Hepatocyte (in vitro differentiated cells): ENCODE measurements at regions not wholly inside any gene's neighbourhood (a gene's known extent, or its start where the extent isn't known, plus 50 kb on each side); places are given as distances from the start of the nearest gene placed in this dataset.

Experiments
- DNase-seq: peaks from one replicate; pipeline ENCODE4 v3.0.0-alpha.2; 2016; ENCODE audit warnings: low spot score
- H2AFZ ChIP-seq: fragments of 200-600 bp; sonication (generic); 2 replicates; pipeline ENCODE4 v1.6.0; 2016; ENCODE audit warnings: antibody characterized with exemption, mild to moderate bottlenecking
- H3K27ac ChIP-seq: fragments of 200-600 bp; sonication (generic); 2 replicates; pipeline ENCODE4 v1.5.1; 2016; ENCODE audit warnings: mild to moderate bottlenecking
- H3K27me3 ChIP-seq: fragments of 200-600 bp; sonication (generic); 2 replicates; pipeline ENCODE4 v1.6.1; 2016
- H3K36me3 ChIP-seq: fragments of 200-600 bp; sonication (generic); replicated peaks from 2 replicates; pipeline ENCODE4 v1.5.1; 2016; ENCODE audit warnings: low read depth; ENCODE audit not compliant: insufficient read depth
- H3K4me1 ChIP-seq: fragments of 200-600 bp; sonication (generic); 2 replicates; pipeline ENCODE4 v1.5.1; 2016; ENCODE audit warnings: mild to moderate bottlenecking, moderate library complexity; ENCODE audit not compliant: insufficient read depth
- H3K4me2 ChIP-seq: fragments of 200-600 bp; sonication (generic); 2 replicates; pipeline ENCODE4 v1.6.0; 2016
- H3K4me3 ChIP-seq: fragments of 200-600 bp; sonication (generic); 2 replicates; pipeline ENCODE4 v1.5.1; 2016; ENCODE audit warnings: mild to moderate bottlenecking
- H3K79me2 ChIP-seq: fragments of 200-600 bp; sonication (generic); 2 replicates; pipeline ENCODE4 v1.6.0; 2017; ENCODE audit warnings: mild to moderate bottlenecking
- H3K9me2 ChIP-seq: fragments of 200-600 bp; sonication (generic); replicated peaks from 2 replicates; pipeline ENCODE4 v1.6.0; 2017; ENCODE audit warnings: mild to moderate bottlenecking; ENCODE audit not compliant: insufficient read depth
- H3K9me3 ChIP-seq: fragments of 200-600 bp; sonication (generic); 2 replicates; pipeline ENCODE4 v1.5.1; 2016; ENCODE audit warnings: low read depth, mild to moderate bottlenecking
- H4K20me1 ChIP-seq: fragments of 200-600 bp; sonication (generic); 2 replicates; pipeline ENCODE4 v1.6.0; 2016; ENCODE audit warnings: mild to moderate bottlenecking; ENCODE audit not compliant: insufficient read depth, poor library complexity, severe bottlenecking
- EZH2 ChIP-seq: fragments of 200-600 bp; sonication (generic); IDR thresholded peaks from 2 replicates; pipeline ENCODE4 v1.6.1; 2016; ENCODE audit warnings: antibody characterized with exemption, mild to moderate bottlenecking, borderline replicate concordance
- EZH2phosphoT487 ChIP-seq: fragments of 200-600 bp; sonication (generic); IDR thresholded peaks from one replicate; pipeline ENCODE4 v1.6.1; 2018; ENCODE audit warnings: antibody characterized with exemption, mild to moderate bottlenecking, low read depth, moderate library complexity; ENCODE audit not compliant: unreplicated experiment, severe bottlenecking
- WGBS: methylation state at CpG from one replicate; pipeline ENCODE4 v1.1.6; 2016; ENCODE audit warnings: low lambda C conversion rate; ENCODE audit errors: missing lambda C conversion rate; 5-methylcytosine and 5-hydroxymethylcytosine counted together
- TF ChIP-seq, protein P1 (sequence below): fragments of 200-600 bp; sonication (generic); IDR thresholded peaks from 2 replicates; pipeline ENCODE4 v1.5.1; 2016; ENCODE audit warnings: antibody characterized with exemption, mild to moderate bottlenecking; ENCODE audit not compliant: poor library complexity

DNA sequence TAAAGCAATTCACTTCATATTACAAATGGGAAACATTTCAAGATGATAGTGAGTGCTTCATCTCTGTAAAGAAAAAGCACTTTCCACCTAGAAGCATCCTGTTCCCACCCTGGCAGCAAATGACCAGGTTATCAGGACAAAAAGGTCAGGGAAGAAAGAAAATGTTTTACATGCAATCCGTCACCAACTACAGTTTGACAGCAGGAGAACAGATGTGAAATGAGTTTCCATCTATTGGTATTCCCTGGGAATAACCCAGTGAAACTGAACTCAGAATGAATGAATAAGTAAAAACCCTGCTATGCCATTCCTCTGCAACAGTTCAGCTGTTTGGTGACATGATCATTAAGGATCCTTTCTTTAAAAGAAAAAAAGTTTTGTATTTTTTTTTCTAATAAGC lies 67.6 kb downstream of the HTR1A start:
- H3K4me2 ChIP-seq = no peak overlapping the region
- TF ChIP-seq, protein P1, sequence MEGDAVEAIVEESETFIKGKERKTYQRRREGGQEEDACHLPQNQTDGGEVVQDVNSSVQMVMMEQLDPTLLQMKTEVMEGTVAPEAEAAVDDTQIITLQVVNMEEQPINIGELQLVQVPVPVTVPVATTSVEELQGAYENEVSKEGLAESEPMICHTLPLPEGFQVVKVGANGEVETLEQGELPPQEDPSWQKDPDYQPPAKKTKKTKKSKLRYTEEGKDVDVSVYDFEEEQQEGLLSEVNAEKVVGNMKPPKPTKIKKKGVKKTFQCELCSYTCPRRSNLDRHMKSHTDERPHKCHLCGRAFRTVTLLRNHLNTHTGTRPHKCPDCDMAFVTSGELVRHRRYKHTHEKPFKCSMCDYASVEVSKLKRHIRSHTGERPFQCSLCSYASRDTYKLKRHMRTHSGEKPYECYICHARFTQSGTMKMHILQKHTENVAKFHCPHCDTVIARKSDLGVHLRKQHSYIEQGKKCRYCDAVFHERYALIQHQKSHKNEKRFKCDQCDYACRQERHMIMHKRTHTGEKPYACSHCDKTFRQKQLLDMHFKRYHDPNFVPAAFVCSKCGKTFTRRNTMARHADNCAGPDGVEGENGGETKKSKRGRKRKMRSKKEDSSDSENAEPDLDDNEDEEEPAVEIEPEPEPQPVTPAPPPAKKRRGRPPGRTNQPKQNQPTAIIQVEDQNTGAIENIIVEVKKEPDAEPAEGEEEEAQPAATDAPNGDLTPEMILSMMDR = no peak
- TF ChIP-seq EZH2phosphoT487 = no peak
- H3K9me2 ChIP-seq = no peaks in the 10 kb centered on the region
- no peaks in the 10 kb centered on the region for H4K20me1 ChIP-seq
- no peaks in the 10 kb centered on the region for H3K4me1 ChIP-seq
- H3K27me3 ChIP-seq = no peaks in the 10 kb centered on the region
- H3K79me2 ChIP-seq = no peaks in the 10 kb centered on the region
- no peak overlapping the region for H2AFZ ChIP-seq
- H3K9me3 ChIP-seq = no peaks in the 10 kb centered on the region
- no peaks in the 10 kb centered on the region for H3K36me3 ChIP-seq
- no peak overlapping the region for H3K4me3 ChIP-seq
- 70% methylated on average over 1 of the region's 1 CpG for WGBS
- no peak for DNase-seq
- H3K27ac ChIP-seq = no peak overlapping the region

DNA sequence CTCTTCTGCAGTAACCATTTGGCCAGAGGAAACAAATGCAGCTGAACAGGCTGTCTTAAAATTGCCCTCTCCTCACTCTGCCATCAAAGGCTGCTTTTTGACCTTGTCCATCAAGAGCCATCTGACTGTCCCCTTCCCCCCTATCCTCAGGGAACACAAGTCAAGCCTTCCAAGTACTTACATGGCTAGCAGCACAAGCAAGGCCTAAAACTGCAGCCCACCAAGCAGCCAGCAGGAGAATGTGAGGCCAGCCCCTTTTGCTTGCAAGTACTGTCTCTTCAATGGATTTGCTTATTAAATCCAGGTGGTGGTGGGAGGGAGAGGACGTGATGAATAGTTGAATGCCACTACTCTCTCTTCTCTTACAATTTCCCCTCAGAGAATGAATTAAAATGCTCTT lies 83.5 kb downstream of the HTR1A start:
- no peak for DNase-seq
- H3K4me3 ChIP-seq = no peak overlapping the region
- H3K9me3 ChIP-seq = no peaks in the 10 kb centered on the region
- H3K79me2 ChIP-seq = no peaks in the 10 kb centered on the region
- 63% methylated on average over 1 of the region's 1 CpG for WGBS
- H3K27me3 ChIP-seq = no peaks in the 10 kb centered on the region
- H3K4me2 ChIP-seq = no peak overlapping the region
- no peaks in the 10 kb centered on the region for H4K20me1 ChIP-seq
- no peaks in the 10 kb centered on the region for H3K36me3 ChIP-seq
- H3K9me2 ChIP-seq = no peaks in the 10 kb centered on the region
- H3K27ac ChIP-seq = no peak overlapping the region
- TF ChIP-seq EZH2phosphoT487 = no peak
- TF ChIP-seq EZH2 = no peak
- TF ChIP-seq, protein P1 = no peak
- H2AFZ ChIP-seq = no peak overlapping the region
- H3K4me1 ChIP-seq = no peaks in the 10 kb centered on the region

DNA sequence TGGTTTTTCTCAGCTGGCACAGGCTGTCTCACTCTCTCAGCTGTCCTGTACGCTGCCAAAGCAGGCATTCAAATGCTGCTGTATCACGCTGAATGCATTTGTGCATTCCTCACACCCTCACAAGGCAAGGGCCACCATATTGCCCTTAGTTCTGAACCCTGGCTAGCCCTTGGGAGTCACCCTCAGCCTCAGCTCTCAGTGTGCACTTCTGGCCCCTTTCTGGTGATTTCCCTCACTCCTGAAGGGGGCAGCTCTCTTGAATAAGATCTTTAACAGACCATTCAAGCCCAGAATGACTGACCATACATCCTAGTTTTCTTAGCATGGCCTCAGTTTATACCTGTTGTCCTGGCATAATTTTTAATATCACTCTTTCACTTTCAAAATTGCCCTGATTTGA lies 84.3 kb downstream of the HTR1A start:
- no peak for DNase-seq
- H2AFZ ChIP-seq = no peak overlapping the region
- TF ChIP-seq, protein P1 = no peak
- no peak for TF ChIP-seq EZH2
- H3K27ac ChIP-seq = no peak overlapping the region
- no peak overlapping the region for H3K4me2 ChIP-seq
- no peaks in the 10 kb centered on the region for H3K36me3 ChIP-seq
- H3K9me2 ChIP-seq = no peaks in the 10 kb centered on the region
- no peaks in the 10 kb centered on the region for H3K4me1 ChIP-seq
- no peaks in the 10 kb centered on the region for H3K79me2 ChIP-seq
- H3K4me3 ChIP-seq = no peak overlapping the region
- 75% methylated on average over 2 of the region's 2 CpGs for WGBS
- no peaks in the 10 kb centered on the region for H4K20me1 ChIP-seq
- H3K9me3 ChIP-seq = no peaks in the 10 kb centered on the region
- no peaks in the 10 kb centered on the region for H3K27me3 ChIP-seq

DNA sequence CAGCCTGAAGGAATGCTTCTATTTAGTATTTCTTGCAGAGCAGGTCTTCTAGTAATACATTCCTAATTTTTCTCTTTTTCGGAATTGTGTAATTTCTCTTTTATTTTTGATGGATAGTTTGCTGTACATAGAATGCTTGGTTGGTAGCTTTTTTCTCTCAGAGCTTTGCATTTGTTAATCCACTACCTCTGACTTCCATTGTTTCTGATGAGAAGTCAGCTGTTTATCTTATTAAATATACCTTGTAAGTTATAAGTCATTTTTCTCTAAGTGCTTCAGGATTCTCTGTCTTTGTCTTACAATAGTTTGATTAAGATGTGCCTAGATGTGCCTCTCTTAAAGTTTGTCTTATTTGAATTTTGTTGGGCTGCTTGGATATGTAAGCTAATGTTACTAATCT lies 101.9 kb downstream of the HTR1A start:
- Histone ChIP-seq H3K36me3 (no peaks in the 10 kb centered on the region), H3K4me2 (no peak overlapping the region), H3K4me1 (no peaks in the 10 kb centered on the region), H3K9me2 (no peaks in the 10 kb centered on the region), H3K27me3 (no peaks in the 10 kb centered on the region), H3K79me2 (no peaks in the 10 kb centered on the region), H2AFZ (no peak overlapping the region), H4K20me1 (no peaks in the 10 kb centered on the region), H3K27ac (no peak overlapping the region), H3K4me3 (no peak overlapping the region), H3K9me3 (peaks cover 4% of the 10 kb centered on the region)
- DNase-seq = no peak
- 83% methylated on average over 1 of the region's 1 CpG for WGBS
- TF ChIP-seq EZH2phosphoT487 (no peak), EZH2 (no peak)
- TF ChIP-seq, protein P1 = no peak
